Endothelial cell of umbilical vein (primary cell): ENCODE measurements at regions not wholly inside any gene's neighbourhood (a gene's known extent, or its start where the extent isn't known, plus 50 kb on each side); places are given as distances from the start of the nearest gene placed in this dataset.

Experiments
- BruUV-seq: library from RNA; stranded (reverse); fragments of 400-500 nt; replicated peaks from 2 replicates; lab custom pipeline; 2021; lab: Mats Ljungman, UMichigan
- CTCF ChIA-PET: fragments of 300-600, 350-600 bp; sonication (Branson Sonifier 250); formaldehyde crosslinking; loops from one replicate; lab custom pipeline; 2021; ENCODE audit warnings: antibody characterized with exemption, inconsistent platforms; lab: Charles Lee
- POLR2A ChIA-PET: fragments of 300-600, 350-600 bp; sonication (Branson Sonifier 250); formaldehyde crosslinking; loops from one replicate; lab custom pipeline; 2021; ENCODE audit warnings: antibody characterized with exemption, inconsistent platforms; lab: Charles Lee
- DNase-seq: peaks from one replicate; pipeline ENCODE4 v3.0.0-alpha.2; 2011; ENCODE audit warnings: low read depth, low spot score
- FAIRE-seq: peaks from 2 replicates; lab custom pipeline; 2011; peaks lifted over from hg19 to GRCh38; lab: Jason Lieb, UNC
- H2AFZ ChIP-seq: 2 replicates; pipeline ENCODE4 v1.6.0; 2012; ENCODE audit warnings: low read depth, low read length, control low read depth, inconsistent platforms
- H3K27ac ChIP-seq: 2 replicates; pipeline ENCODE4 v1.5.1; 2011; ENCODE audit warnings: low read depth, mild to moderate bottlenecking, control low read depth, low read length, moderate library complexity; ENCODE audit not compliant: insufficient read depth
- H3K27me3 ChIP-seq, 2 experiments: 2 replicates each; pipeline versions ENCODE4 v1.6.0 to v1.6.1; 2011; ENCODE audit warnings: low read length in 2 of 2, mixed read lengths in 1 of 2; ENCODE audit not compliant: control insufficient read depth in 2 of 2, insufficient read depth in 2 of 2
- H3K36me3 ChIP-seq, 2 experiments: 2 replicates in 1 of 2; 3 replicates in 1 of 2; pipeline ENCODE4 v1.5.1; 2011; ENCODE audit warnings: low read length in 2 of 2, mild to moderate bottlenecking in 1 of 2, moderate library complexity in 1 of 2; ENCODE audit not compliant: control insufficient read depth in 2 of 2, insufficient read depth in 2 of 2; ENCODE audit errors: extremely low read depth in 1 of 2
- H3K4me1 ChIP-seq: 3 replicates; pipeline ENCODE4 v1.5.1; 2011; ENCODE audit warnings: mild to moderate bottlenecking, low read length; ENCODE audit not compliant: control insufficient read depth, insufficient read depth; ENCODE audit errors: extremely low read depth
- H3K4me2 ChIP-seq: 2 replicates; pipeline ENCODE4 v1.6.1; 2011; ENCODE audit warnings: low read length, control low read depth, mixed read lengths; ENCODE audit not compliant: insufficient read depth
- H3K4me3 ChIP-seq, 3 experiments: fragments of 200-600 bp in 1 of 3; sonication (generic), shearing (Covaris generic) in 1 of 3; replicated peaks in 1 of 3; 2 replicates each; pipeline ENCODE4 v1.5.1; 2011 to 2016; ENCODE audit warnings: control low read depth in 3 of 3, low read length in 3 of 3, mild to moderate bottlenecking in 2 of 3, inconsistent platforms in 1 of 3, low read depth in 1 of 3, moderate library complexity in 1 of 3; ENCODE audit not compliant: insufficient read depth in 1 of 3
- H3K79me2 ChIP-seq: 2 replicates; pipeline ENCODE4 v1.6.0; 2012; ENCODE audit warnings: low read length, inconsistent platforms; ENCODE audit not compliant: control insufficient read depth, insufficient read depth
- H3K9ac ChIP-seq: replicated peaks from 2 replicates; pipeline ENCODE3; 2011; ENCODE audit warnings: low read length, control low read depth; ENCODE audit not compliant: insufficient read depth; ENCODE audit errors: extremely low read depth
- H3K9me1 ChIP-seq: replicated peaks from 3 replicates; pipeline ENCODE4 v1.6.0; 2011; ENCODE audit warnings: mild to moderate bottlenecking, low read length; ENCODE audit not compliant: control insufficient read depth, insufficient read depth; ENCODE audit errors: extremely low read depth
- H3K9me3 ChIP-seq: replicated peaks from 2 replicates; pipeline ENCODE4 v1.5.1; 2012; ENCODE audit warnings: low read length, inconsistent platforms; ENCODE audit not compliant: control insufficient read depth, insufficient read depth
- H4K20me1 ChIP-seq: replicated peaks from 2 replicates; pipeline ENCODE3; 2011; ENCODE audit warnings: mild to moderate bottlenecking, low read length; ENCODE audit not compliant: control insufficient read depth, insufficient read depth; ENCODE audit errors: extremely low read depth
- EZH2 ChIP-seq: IDR thresholded peaks from 2 replicates; pipeline ENCODE4 v1.6.1; 2012; ENCODE audit warnings: borderline replicate concordance, low read depth, mild to moderate bottlenecking, moderate library complexity, low read length, inconsistent platforms; ENCODE audit not compliant: severe bottlenecking
- FOS ChIP-seq: IDR thresholded peaks from 2 replicates; pipeline ENCODE4 v1.6.1; 2011; ENCODE audit warnings: mild to moderate bottlenecking, low read length, moderate library complexity, borderline replicate concordance; ENCODE audit not compliant: insufficient read depth
- GATA2 ChIP-seq: IDR thresholded peaks from 2 replicates; pipeline ENCODE4 v1.7.0; 2011; ENCODE audit warnings: low read depth, mild to moderate bottlenecking, moderate library complexity, mixed read lengths, low read length; ENCODE audit not compliant: insufficient read length, insufficient read depth
- JUN ChIP-seq: IDR thresholded peaks from 2 replicates; pipeline ENCODE4 v1.6.1; 2011; ENCODE audit warnings: borderline replicate concordance, low read depth; ENCODE audit not compliant: insufficient read length, insufficient read depth
- MAX ChIP-seq: IDR thresholded peaks from 2 replicates; pipeline ENCODE4 v1.6.1; 2011; ENCODE audit not compliant: insufficient read depth, insufficient read length
- MYC ChIP-seq: IDR thresholded peaks from one replicate; pipeline ENCODE4 v1.6.1; 2011; ENCODE audit warnings: mild to moderate bottlenecking, low read depth, low read length
- POLR2A ChIP-seq: IDR thresholded peaks from 2 replicates; pipeline ENCODE4 v1.6.1; 2012; ENCODE audit warnings: low read depth, mild to moderate bottlenecking, control low read depth, low read length
- POLR2AphosphoS5 ChIP-seq: IDR thresholded peaks from 2 replicates; pipeline ENCODE4 v1.6.1; 2012; ENCODE audit warnings: low read depth, mild to moderate bottlenecking, control low read depth, low read length, moderate library complexity; ENCODE audit not compliant: insufficient read depth
- dilution Hi-C: fragments of 300-500 bp; cut with MboI; formaldehyde crosslinking; loops from one replicate; pipeline ENCODE4 v1.15.0; 2019; ENCODE audit warnings: low sequenced_read_pairs; ENCODE audit not compliant: extremely low pct_ligation_motif_present
- intact Hi-C: fragments of 100-400 bp; cut with micrococcal nuclease; formaldehyde crosslinking; loops from one replicate; pipeline ENCODE4 v1.10.0; 2022
- TF ChIP-seq, protein P1 (sequence below), 2 donors: IDR thresholded peaks; 1 replicate in 1 of 2; 2 replicates in 1 of 2; pipeline ENCODE4 v1.5.1; 2011; ENCODE audit warnings: low read length in 2 of 2, mild to moderate bottlenecking in 2 of 2, moderate library complexity in 2 of 2, control low read depth in 1 of 2, inconsistent platforms in 1 of 2, low read depth in 1 of 2; ENCODE audit not compliant: insufficient read depth in 1 of 2; ENCODE audit errors: extremely low read depth in 1 of 2

DNA sequence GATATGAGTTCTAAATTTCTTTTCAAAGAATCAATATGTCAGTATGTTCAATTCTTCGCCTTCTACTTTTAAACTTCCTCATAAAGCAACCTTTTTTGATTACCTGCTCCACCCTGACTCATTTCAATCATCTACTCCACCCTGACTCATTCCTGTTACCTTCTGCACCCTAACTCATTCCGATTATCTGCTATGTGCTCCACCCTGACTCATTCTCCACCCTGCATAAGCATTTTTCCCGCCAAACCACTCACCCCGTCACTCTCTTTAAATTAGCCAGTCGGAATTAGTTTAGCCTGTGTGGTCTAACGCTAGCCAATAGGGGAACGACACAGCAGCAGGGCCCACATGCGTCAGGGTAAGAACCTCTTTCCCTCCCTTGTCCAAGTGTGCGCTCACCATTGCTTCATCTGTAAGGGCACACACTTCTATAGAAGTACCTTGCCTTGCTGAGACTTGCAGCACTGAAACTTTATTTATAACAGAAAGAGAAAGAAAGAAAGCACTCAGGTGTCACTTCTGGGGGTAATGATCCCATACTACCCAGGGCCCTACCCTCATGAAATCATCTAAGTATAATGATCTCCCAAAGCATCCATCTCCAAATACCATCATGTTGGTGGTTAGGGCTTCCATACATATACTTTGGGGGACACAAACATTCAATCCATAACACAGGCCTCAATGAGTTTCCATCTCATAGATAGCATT is 875.2 kb downstream of the RAPGEF2 start:
- POLR2A ChIA-PET: no interaction called here
- Histone ChIP-seq H3K4me3 (no peak overlapping the region), H3K4me1 (no peaks in the 10 kb centered on the region), H3K9ac (no peak overlapping the region), H2AFZ (no peak overlapping the region), H3K9me1 (no peaks in the 10 kb centered on the region), H3K27ac (no peak overlapping the region), H3K79me2 (no peaks in the 10 kb centered on the region), H3K9me3 (no peaks in the 10 kb centered on the region), H4K20me1 (no peaks in the 10 kb centered on the region), H3K4me2 (no peak overlapping the region), H3K36me3 (no peaks in the 10 kb centered on the region), H3K27me3 (no peaks in the 10 kb centered on the region)
- dilution Hi-C loops (no loop called here), intact Hi-C loops (no loop called here)
- DNase-seq (no peak), FAIRE-seq (no peak)
- BruUV-seq: no TSS peak
- no peak for TF ChIP-seq JUN
- no peak for TF ChIP-seq EZH2
- TF ChIP-seq GATA2: no peak
- TF ChIP-seq POLR2AphosphoS5: no peak
- TF ChIP-seq, protein P1, sequence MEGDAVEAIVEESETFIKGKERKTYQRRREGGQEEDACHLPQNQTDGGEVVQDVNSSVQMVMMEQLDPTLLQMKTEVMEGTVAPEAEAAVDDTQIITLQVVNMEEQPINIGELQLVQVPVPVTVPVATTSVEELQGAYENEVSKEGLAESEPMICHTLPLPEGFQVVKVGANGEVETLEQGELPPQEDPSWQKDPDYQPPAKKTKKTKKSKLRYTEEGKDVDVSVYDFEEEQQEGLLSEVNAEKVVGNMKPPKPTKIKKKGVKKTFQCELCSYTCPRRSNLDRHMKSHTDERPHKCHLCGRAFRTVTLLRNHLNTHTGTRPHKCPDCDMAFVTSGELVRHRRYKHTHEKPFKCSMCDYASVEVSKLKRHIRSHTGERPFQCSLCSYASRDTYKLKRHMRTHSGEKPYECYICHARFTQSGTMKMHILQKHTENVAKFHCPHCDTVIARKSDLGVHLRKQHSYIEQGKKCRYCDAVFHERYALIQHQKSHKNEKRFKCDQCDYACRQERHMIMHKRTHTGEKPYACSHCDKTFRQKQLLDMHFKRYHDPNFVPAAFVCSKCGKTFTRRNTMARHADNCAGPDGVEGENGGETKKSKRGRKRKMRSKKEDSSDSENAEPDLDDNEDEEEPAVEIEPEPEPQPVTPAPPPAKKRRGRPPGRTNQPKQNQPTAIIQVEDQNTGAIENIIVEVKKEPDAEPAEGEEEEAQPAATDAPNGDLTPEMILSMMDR (IDR thresholded peaks at IDR 0.05; ENCODE audit: extremely low read depth in 1 of 2, insufficient read depth in 1 of 2, low read depth in 1 of 2, low read length in 2 of 2): no peak
- no peak for TF ChIP-seq FOS
- no peak for TF ChIP-seq MYC
- TF ChIP-seq POLR2A: no peak
- no peak for TF ChIP-seq MAX
- CTCF ChIA-PET: no interaction called here
